WTC11 (cell line): ENCODE measurements at regions not wholly inside any gene's neighbourhood (a gene's known extent, or its start where the extent isn't known, plus 50 kb on each side); places are given as distances from the start of the nearest gene placed in this dataset.
A peak's percentile ranks its signal among the peaks of the same experiment; 100 is the strongest.

Experiments used
- ATAC-seq: fragments of 200-7000 bp; cut with Tn5 transposase; 2 replicates; pipeline ENCODE4 v1.10.0; 2021; ENCODE audit warnings: mild to moderate bottlenecking, moderate library complexity
- CTCF ChIA-PET: fragments of 300-600 bp; sonication (Branson Sonifier 250); formaldehyde crosslinking; loops from one replicate; lab custom pipeline; 2021; ENCODE audit warnings: antibody characterized with exemption; lab: Charles Lee
- POLR2A ChIA-PET: fragments of 350-600 bp; sonication (Branson Sonifier 250); formaldehyde crosslinking; loops from one replicate; lab custom pipeline; 2021; ENCODE audit warnings: antibody characterized with exemption; lab: Charles Lee
- DNase-seq: peaks from one replicate; pipeline ENCODE4 v3.0.0; 2021; ENCODE audit warnings: low spot score
- H3K27ac Mint-ChIP-seq: 2 replicates; pipeline ENCODE4 v1.8.0; 2021; ENCODE audit warnings: mixed read lengths
- H3K27me3 Mint-ChIP-seq: 2 replicates; pipeline ENCODE4 v1.8.0; 2021; ENCODE audit warnings: low read depth, mild to moderate bottlenecking, moderate library complexity, mixed read lengths
- H3K36me3 Mint-ChIP-seq: 2 replicates; pipeline ENCODE4 v1.8.0; 2021; ENCODE audit warnings: mixed read lengths
- H3K4me1 Mint-ChIP-seq: 2 replicates; pipeline ENCODE4 v1.8.0; 2022; ENCODE audit warnings: mixed read lengths
- H3K4me3 Mint-ChIP-seq: 2 replicates; pipeline ENCODE4 v1.8.0; 2021; ENCODE audit warnings: mild to moderate bottlenecking, moderate library complexity, mixed read lengths
- H3K9me3 Mint-ChIP-seq: 2 replicates; pipeline ENCODE4 v1.8.0; 2021; ENCODE audit warnings: mixed read lengths
- ATF1 ChIP-seq: sonication (generic); formaldehyde crosslinking; IDR thresholded peaks from 2 replicates; pipeline ENCODE4 v1.8.1; 2023; ENCODE audit warnings: mild to moderate bottlenecking, moderate library complexity, missing genetic modification reagents
- ELF4 ChIP-seq: sonication (generic); formaldehyde crosslinking; IDR thresholded peaks from 2 replicates; pipeline ENCODE4 v1.8.1; 2022; ENCODE audit warnings: low read depth, mild to moderate bottlenecking, moderate library complexity, missing genetic modification reagents
- FOXK1 ChIP-seq: sonication (generic); formaldehyde crosslinking; IDR thresholded peaks from 2 replicates; pipeline ENCODE4 v1.8.0; 2022; ENCODE audit warnings: mild to moderate bottlenecking, moderate library complexity, missing genetic modification reagents
- GRHL2 ChIP-seq: fragments of 250-450 bp; sonication (Bioruptor Pico); IDR thresholded peaks from 2 replicates; pipeline ENCODE4 v1.8.0; 2022; ENCODE audit warnings: mild to moderate bottlenecking, moderate library complexity; ENCODE audit not compliant: insufficient replicate concordance, severe bottlenecking
- GTF2I ChIP-seq: fragments of 250-450 bp; sonication (Bioruptor Pico); conservative IDR thresholded peaks from 2 replicates; pipeline ENCODE4 v1.4.0; 2021; ENCODE audit warnings: mild to moderate bottlenecking
- IRF2 ChIP-seq: sonication (generic); formaldehyde crosslinking; IDR thresholded peaks from 2 replicates; pipeline ENCODE4 v1.8.0; 2022; ENCODE audit warnings: low read depth, missing genetic modification reagents, borderline replicate concordance
- OVOL2 ChIP-seq: fragments of 250-450 bp; sonication (Bioruptor Pico); IDR thresholded peaks from 2 replicates; pipeline ENCODE4 v1.9.0; 2021; ENCODE audit warnings: mild to moderate bottlenecking, borderline replicate concordance
- PRRX2 ChIP-seq: fragments of 250-450 bp; sonication (Bioruptor Pico); IDR thresholded peaks from 2 replicates; pipeline ENCODE4 v1.8.0; 2021; ENCODE audit warnings: mild to moderate bottlenecking
- SP1 ChIP-seq: sonication (generic); formaldehyde crosslinking; conservative IDR thresholded peaks from 2 replicates; pipeline ENCODE4 v1.8.1; 2022; ENCODE audit warnings: missing genetic modification reagents
- TEAD1 ChIP-seq: sonication (generic); formaldehyde crosslinking; IDR thresholded peaks from 2 replicates; pipeline ENCODE4 v1.8.0; 2022; ENCODE audit warnings: mild to moderate bottlenecking, missing genetic modification reagents
- ZNF138 ChIP-seq: sonication (generic); formaldehyde crosslinking; conservative IDR thresholded peaks from 2 replicates; pipeline ENCODE4 v1.8.1; 2022; ENCODE audit warnings: mild to moderate bottlenecking, moderate library complexity, missing genetic modification reagents
- ZNF232 ChIP-seq: sonication (generic); formaldehyde crosslinking; IDR thresholded peaks from 2 replicates; pipeline ENCODE4 v1.8.0; 2022; ENCODE audit warnings: mild to moderate bottlenecking, missing genetic modification reagents
- ZNF317 ChIP-seq: sonication (generic); formaldehyde crosslinking; IDR thresholded peaks from 2 replicates; pipeline ENCODE4 v1.8.1; 2023; ENCODE audit warnings: low read depth, mild to moderate bottlenecking, moderate library complexity, missing genetic modification reagents, borderline replicate concordance
- ZNF423 ChIP-seq: fragments of 250-450 bp; sonication (Bioruptor Pico); IDR thresholded peaks from 2 replicates; pipeline ENCODE4 v2.1.2; 2022; ENCODE audit warnings: mild to moderate bottlenecking, moderate library complexity
- ZNF671 ChIP-seq: fragments of 250-450 bp; sonication (Bioruptor Pico); IDR thresholded peaks from 2 replicates; pipeline ENCODE4 v1.8.0; 2021; ENCODE audit warnings: mild to moderate bottlenecking
- TF ChIP-seq, protein P1 (sequence below): sonication (generic); formaldehyde crosslinking; IDR thresholded peaks from 2 replicates; pipeline ENCODE4 v1.8.0; 2022; ENCODE audit warnings: mild to moderate bottlenecking, missing genetic modification reagents
- TF ChIP-seq, protein P2 (sequence below): sonication (generic); formaldehyde crosslinking; IDR thresholded peaks from 2 replicates; pipeline ENCODE4 v1.8.0; 2022; ENCODE audit warnings: mild to moderate bottlenecking, missing genetic modification reagents
- TF ChIP-seq, protein P3 (sequence below): sonication (generic); formaldehyde crosslinking; IDR thresholded peaks from 2 replicates; pipeline ENCODE4 v1.8.1; 2023; ENCODE audit warnings: mild to moderate bottlenecking, moderate library complexity, missing genetic modification reagents
- TF ChIP-seq, protein P4 (sequence below): sonication (generic); formaldehyde crosslinking; IDR thresholded peaks from 2 replicates; pipeline ENCODE4 v1.8.0; 2022; ENCODE audit warnings: mild to moderate bottlenecking, missing genetic modification reagents
- TF ChIP-seq, protein P5 (sequence below): sonication (generic); formaldehyde crosslinking; IDR thresholded peaks from 2 replicates; pipeline ENCODE4 v1.8.1; 2023; ENCODE audit warnings: mild to moderate bottlenecking, missing genetic modification reagents
- TF ChIP-seq, protein P6 (sequence below): sonication (generic); formaldehyde crosslinking; IDR thresholded peaks from 2 replicates; pipeline ENCODE4 v1.8.1; 2022; ENCODE audit warnings: low read depth, missing genetic modification reagents, borderline replicate concordance

DNA sequence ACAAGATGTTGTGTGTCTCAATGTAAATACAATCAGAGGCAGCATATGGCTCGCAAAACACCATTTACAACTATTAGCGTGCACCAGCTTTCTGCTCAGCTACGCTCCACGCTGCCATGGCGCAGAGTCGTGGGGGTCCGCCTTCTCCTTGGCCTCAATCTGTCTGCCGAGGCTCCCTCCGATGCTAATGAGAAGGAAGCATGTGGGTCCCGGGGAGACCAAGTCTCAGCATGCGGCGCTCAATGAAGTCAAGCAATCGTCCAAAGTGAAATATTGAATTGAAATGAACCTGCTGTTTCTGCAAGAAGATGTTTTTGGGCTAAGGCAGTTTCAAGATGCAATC is 228.9 kb downstream of the TOMM20 start:
- H3K9me3 Mint-ChIP-seq = no peaks in the 10 kb centered on the region

DNA sequence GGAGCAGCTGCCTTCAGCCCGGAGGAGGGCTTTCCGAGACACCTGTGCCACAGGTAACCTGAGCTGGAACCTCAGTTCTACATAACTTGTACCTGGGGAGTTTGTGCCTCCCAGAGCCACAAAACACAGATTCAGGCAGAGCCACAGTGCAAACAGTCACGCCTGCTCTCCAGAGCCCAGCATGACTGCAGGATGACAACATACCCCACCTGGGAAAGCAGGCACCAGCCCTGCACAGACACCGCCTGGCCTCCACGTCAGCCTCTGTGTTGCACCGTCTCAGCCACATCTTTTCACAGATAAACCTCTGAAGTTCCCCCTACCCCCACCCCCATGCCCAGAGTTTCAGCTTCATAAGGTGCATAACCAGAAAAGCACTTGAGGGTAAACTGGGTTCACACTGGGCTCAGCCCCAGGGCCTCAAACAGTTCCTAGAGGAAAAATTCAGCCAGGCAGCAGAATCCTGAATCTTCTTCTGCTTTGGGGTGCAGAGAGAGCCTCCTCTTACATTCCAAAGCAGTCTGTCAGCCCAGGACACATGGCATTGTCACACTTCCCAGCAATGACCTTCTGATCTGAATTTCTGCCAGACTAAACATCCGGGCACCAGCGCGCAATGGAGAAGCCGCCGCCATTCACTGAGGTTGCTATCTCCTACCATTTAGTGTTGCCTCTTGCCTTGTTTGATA is 229.5 kb downstream of the TOMM20 start:
- H3K4me1 Mint-ChIP-seq = peaks cover 33% of the 10 kb centered on the region
- no peak overlapping the region for H3K4me3 Mint-ChIP-seq
- no peak for TF ChIP-seq ELF4
- TF ChIP-seq, protein P1, sequence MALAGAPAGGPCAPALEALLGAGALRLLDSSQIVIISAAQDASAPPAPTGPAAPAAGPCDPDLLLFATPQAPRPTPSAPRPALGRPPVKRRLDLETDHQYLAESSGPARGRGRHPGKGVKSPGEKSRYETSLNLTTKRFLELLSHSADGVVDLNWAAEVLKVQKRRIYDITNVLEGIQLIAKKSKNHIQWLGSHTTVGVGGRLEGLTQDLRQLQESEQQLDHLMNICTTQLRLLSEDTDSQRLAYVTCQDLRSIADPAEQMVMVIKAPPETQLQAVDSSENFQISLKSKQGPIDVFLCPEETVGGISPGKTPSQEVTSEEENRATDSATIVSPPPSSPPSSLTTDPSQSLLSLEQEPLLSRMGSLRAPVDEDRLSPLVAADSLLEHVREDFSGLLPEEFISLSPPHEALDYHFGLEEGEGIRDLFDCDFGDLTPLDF = no peak
- no peak for TF ChIP-seq ATF1 (CRISPR knock-in tag)
- TF ChIP-seq, protein P2, sequence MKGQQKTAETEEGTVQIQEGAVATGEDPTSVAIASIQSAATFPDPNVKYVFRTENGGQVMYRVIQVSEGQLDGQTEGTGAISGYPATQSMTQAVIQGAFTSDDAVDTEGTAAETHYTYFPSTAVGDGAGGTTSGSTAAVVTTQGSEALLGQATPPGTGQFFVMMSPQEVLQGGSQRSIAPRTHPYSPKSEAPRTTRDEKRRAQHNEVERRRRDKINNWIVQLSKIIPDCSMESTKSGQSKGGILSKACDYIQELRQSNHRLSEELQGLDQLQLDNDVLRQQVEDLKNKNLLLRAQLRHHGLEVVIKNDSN (CRISPR knock-in tag) = no peak
- TF ChIP-seq, protein P3, sequence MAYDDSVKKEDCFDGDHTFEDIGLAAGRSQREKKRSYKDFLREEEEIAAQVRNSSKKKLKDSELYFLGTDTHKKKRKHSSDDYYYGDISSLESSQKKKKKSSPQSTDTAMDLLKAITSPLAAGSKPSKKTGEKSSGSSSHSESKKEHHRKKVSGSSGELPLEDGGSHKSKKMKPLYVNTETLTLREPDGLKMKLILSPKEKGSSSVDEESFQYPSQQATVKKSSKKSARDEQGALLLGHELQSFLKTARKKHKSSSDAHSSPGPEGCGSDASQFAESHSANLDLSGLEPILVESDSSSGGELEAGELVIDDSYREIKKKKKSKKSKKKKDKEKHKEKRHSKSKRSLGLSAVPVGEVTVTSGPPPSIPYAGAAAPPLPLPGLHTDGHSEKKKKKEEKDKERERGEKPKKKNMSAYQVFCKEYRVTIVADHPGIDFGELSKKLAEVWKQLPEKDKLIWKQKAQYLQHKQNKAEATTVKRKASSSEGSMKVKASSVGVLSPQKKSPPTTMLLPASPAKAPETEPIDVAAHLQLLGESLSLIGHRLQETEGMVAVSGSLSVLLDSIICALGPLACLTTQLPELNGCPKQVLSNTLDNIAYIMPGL (CRISPR knock-in tag) = no peak
- no peak for TF ChIP-seq ZNF138 (CRISPR knock-in tag)
- TF ChIP-seq TEAD1 (CRISPR knock-in tag) = no peak
- no peak for TF ChIP-seq ZNF317
- TF ChIP-seq IRF2 (CRISPR knock-in tag) = no peak
- no peak for TF ChIP-seq ZNF232 (CRISPR knock-in tag)
- TF ChIP-seq ZNF423 (CRISPR knock-in tag) = no peak
- no peak for TF ChIP-seq SP1 (CRISPR knock-in tag)
- TF ChIP-seq, protein P4, sequence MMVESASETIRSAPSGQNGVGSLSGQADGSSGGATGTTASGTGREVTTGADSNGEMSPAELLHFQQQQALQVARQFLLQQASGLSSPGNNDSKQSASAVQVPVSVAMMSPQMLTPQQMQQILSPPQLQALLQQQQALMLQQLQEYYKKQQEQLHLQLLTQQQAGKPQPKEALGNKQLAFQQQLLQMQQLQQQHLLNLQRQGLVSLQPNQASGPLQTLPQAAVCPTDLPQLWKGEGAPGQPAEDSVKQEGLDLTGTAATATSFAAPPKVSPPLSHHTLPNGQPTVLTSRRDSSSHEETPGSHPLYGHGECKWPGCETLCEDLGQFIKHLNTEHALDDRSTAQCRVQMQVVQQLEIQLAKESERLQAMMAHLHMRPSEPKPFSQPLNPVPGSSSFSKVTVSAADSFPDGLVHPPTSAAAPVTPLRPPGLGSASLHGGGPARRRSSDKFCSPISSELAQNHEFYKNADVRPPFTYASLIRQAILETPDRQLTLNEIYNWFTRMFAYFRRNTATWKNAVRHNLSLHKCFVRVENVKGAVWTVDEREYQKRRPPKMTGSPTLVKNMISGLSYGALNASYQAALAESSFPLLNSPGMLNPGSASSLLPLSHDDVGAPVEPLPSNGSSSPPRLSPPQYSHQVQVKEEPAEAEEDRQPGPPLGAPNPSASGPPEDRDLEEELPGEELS (CRISPR knock-in tag) = no peak
- no peak for TF ChIP-seq OVOL2
- TF ChIP-seq ZNF671 (CRISPR knock-in tag) = no peak
- TF ChIP-seq, protein P5, sequence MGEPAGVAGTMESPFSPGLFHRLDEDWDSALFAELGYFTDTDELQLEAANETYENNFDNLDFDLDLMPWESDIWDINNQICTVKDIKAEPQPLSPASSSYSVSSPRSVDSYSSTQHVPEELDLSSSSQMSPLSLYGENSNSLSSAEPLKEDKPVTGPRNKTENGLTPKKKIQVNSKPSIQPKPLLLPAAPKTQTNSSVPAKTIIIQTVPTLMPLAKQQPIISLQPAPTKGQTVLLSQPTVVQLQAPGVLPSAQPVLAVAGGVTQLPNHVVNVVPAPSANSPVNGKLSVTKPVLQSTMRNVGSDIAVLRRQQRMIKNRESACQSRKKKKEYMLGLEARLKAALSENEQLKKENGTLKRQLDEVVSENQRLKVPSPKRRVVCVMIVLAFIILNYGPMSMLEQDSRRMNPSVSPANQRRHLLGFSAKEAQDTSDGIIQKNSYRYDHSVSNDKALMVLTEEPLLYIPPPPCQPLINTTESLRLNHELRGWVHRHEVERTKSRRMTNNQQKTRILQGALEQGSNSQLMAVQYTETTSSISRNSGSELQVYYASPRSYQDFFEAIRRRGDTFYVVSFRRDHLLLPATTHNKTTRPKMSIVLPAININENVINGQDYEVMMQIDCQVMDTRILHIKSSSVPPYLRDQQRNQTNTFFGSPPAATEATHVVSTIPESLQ (CRISPR knock-in tag) = no peak
- no peak overlapping the region for H3K27ac Mint-ChIP-seq
- ChIA-PET CTCF (no interaction called here), POLR2A (interaction anchor here (0.6 to 1.0 kb wide), 2 partner anchors 150 to 300 kb away, joined by 3 to 4 read pairs; no protein-coding TSS in a partner anchor)
- no peaks in the 10 kb centered on the region for H3K36me3 Mint-ChIP-seq
- peak; percentile 19 for DNase-seq
- ATAC-seq = peak; percentile 50
- H3K27me3 Mint-ChIP-seq = no peaks in the 10 kb centered on the region
- no peaks in the 10 kb centered on the region for H3K9me3 Mint-ChIP-seq

More for the DNA sequence above, 228.9 kb downstream of the TOMM20 start:
- Mint-ChIP-seq H3K36me3 (no peaks in the 10 kb centered on the region), H3K4me1 (peaks cover 33% of the 10 kb centered on the region), H3K27ac (no peak overlapping the region), H3K27me3 (no peaks in the 10 kb centered on the region), H3K4me3 (no peak overlapping the region)
- no peak for DNase-seq
- POLR2A ChIA-PET = no interaction called here
- TF ChIP-seq PRRX2 (no peak), GTF2I (CRISPR knock-in tag) (no peak), GRHL2 (CRISPR knock-in tag) (no peak), TEAD1 (CRISPR knock-in tag) (no peak), FOXK1 (CRISPR knock-in tag) (no peak)
- TF ChIP-seq, protein P6, sequence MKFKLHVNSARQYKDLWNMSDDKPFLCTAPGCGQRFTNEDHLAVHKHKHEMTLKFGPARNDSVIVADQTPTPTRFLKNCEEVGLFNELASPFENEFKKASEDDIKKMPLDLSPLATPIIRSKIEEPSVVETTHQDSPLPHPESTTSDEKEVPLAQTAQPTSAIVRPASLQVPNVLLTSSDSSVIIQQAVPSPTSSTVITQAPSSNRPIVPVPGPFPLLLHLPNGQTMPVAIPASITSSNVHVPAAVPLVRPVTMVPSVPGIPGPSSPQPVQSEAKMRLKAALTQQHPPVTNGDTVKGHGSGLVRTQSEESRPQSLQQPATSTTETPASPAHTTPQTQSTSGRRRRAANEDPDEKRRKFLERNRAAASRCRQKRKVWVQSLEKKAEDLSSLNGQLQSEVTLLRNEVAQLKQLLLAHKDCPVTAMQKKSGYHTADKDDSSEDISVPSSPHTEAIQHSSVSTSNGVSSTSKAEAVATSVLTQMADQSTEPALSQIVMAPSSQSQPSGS (CRISPR knock-in tag) = no peak
- no peak for ATAC-seq
- CTCF ChIA-PET = no interaction called here
